ENCODE measurements at regions not wholly inside any gene's neighbourhood (a gene's known extent, or its start where the extent isn't known, plus 50 kb on each side); places are given as distances from the start of the nearest gene placed in this dataset.

DNA sequence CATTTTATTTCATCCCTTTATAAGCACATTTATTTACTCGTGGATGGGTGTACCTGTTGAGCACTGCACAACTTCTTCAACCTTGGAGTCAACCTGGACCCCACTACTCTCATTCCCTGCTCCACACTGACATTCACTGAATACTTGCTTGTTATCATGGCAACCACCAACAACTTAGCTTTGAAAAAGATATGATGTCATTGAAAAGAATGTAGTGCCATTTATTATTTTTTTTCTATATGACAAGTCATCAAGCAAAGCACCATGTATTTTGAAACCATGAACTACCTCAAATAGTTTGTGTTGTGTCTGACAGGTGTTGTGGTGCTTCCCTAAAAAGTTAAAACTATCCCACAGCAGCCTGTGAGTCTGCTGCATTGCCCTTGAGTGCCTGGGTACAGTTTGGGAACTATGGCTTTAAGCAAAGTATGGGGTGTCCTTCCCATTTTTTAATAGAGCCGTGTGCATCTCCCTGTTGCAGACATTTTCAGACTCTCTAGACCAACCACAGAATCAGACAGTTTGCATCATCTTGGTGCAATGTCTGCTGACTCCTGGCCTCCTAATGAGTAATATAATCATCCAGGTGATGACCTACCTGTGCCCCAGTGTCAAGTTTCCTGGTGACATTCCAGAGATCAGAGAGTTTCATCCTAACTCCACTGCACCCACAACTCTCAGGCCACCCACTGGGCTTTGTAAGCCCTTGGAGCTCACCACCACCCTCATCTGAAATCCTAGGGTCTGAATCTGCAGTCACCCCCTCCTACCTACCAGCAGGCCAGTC, 339.7 kb upstream of the PROX1 start:
- TF ChIP-seq CTCF (conservative IDR thresholded peaks at IDR 0.05; ENCODE audit: low read depth, low read length) (no peak), EZH2 (IDR thresholded peaks at IDR 0.05; ENCODE audit: low read length, unreplicated experiment) (no peak), EZH2phosphoT487 (IDR thresholded peaks at IDR 0.05; ENCODE audit: borderline replicate concordance, low read length) (no peak)

Data from PC-3 (cell line).